Right lobe of liver (tissue), 6 donors: ENCODE measurements at regions not wholly inside any gene's neighbourhood (a gene's known extent, or its start where the extent isn't known, plus 50 kb on each side); places are given as distances from the start of the nearest gene placed in this dataset.

Experiments used
- ATAC-seq, 4 donors: fragments of 200-7000 bp; cut with Tn5 transposase; one replicate each; pipeline ENCODE4 v1.9.1; 2020; ENCODE audit warnings: mild to moderate bottlenecking in 4 of 4, moderate library complexity in 4 of 4
- DNase-seq, 3 donors: peaks; one replicate each; pipeline ENCODE4 v3.0.0-alpha.2; 2020
- H3K27ac ChIP-seq, 3 donors: fragments of 200-600 bp; one replicate each; pipeline ENCODE4 v1.8.0; 2022
- H3K27me3 ChIP-seq, 2 donors: fragments of 200-600 bp; one replicate each; pipeline ENCODE4 v1.8.0; 2022
- H3K36me3 ChIP-seq, 4 donors: fragments of 200-600 bp; sonication (generic) in 1 of 4; one replicate each; pipeline versions ENCODE4 v1.5.1 to v1.8.0; 2017 to 2022; ENCODE audit warnings: control low read depth in 1 of 4
- H3K4me1 ChIP-seq, 4 donors: fragments of 200-600 bp; sonication (generic) in 1 of 4; one replicate each; pipeline versions ENCODE4 v1.5.1 to v1.8.0; 2017 to 2022; ENCODE audit warnings: control low read depth in 1 of 4
- H3K4me3 ChIP-seq, 3 donors: fragments of 200-600 bp; one replicate each; pipeline ENCODE4 v1.8.0; 2022
- H3K9me3 ChIP-seq, 4 donors: fragments of 200-600 bp; sonication (generic) in 1 of 4; one replicate each; pipeline versions ENCODE4 v1.5.1 to v1.8.0; 2017 to 2022; ENCODE audit warnings: control low read depth in 1 of 4
- CTCF ChIP-seq, 4 donors: fragments of 200-600 bp in 3 of 4; fragments of 450-650 bp in 1 of 4; IDR thresholded peaks; one replicate each; pipeline versions ENCODE4 v1.5.1 to v1.8.0; 2016 to 2022; ENCODE audit warnings: antibody characterized with exemption in 4 of 4, mild to moderate bottlenecking in 2 of 4
- POLR2A ChIP-seq: fragments of 450-650 bp; IDR thresholded peaks from one replicate; pipeline ENCODE4 v1.6.1; 2017; ENCODE audit warnings: antibody characterized with exemption, mild to moderate bottlenecking
- WGBS: methylation state at CpG from one replicate; pipeline ENCODE4 v1.1.6; 2018; ENCODE audit warnings: low coverage, low lambda C conversion rate; ENCODE audit not compliant: insufficient coverage; ENCODE audit errors: missing lambda C conversion rate; 5-methylcytosine and 5-hydroxymethylcytosine counted together
- intact Hi-C, 2 donors: fragments of 100-400 bp; cut with DNase I; formaldehyde crosslinking; loops; one replicate each; pipeline versions ENCODE4 v1.11.2 to v1.14.1; 2022
- donor health status: DM: no; HTN: yes; CAD: no.
- donor health status: DM: no; HTN: no; CAD: no.
- donor health status: DM: no; HTN: no; CAD: no.
- donor health status: DM: no; HTN: yes; CAD: no.
- donor health status: DM: no; HTN: yes; CAD: no.

- Histone ChIP-seq H3K27ac (no peak overlapping the region), H3K4me3 (no peak overlapping the region), H3K9me3 (no peaks in the 10 kb centered on the region), H3K27me3 (no peaks in the 10 kb centered on the region), H3K36me3 (no peaks in the 10 kb centered on the region), H3K4me1 (no peaks in the 10 kb centered on the region)
- no peak for TF ChIP-seq CTCF (IDR thresholded peaks at IDR 0.05)
- ATAC-seq: no peak
- intact Hi-C loops: no loop called here
- DNase-seq: no peak
Measured at GRCh38 chr20:12682613-12683012, 326.2 kb upstream of the SPTLC3 start.

- H3K4me1 ChIP-seq: no peaks in the 10 kb centered on the region
- no peaks in the 10 kb centered on the region for H3K9me3 ChIP-seq
- H3K27ac ChIP-seq: no peak overlapping the region
- no peak overlapping the region for H3K4me3 ChIP-seq
- no peak for TF ChIP-seq POLR2A
- TF ChIP-seq CTCF (IDR thresholded peaks at IDR 0.05): no peak
- DNase-seq (no peak), ATAC-seq (no peak)
- 54% methylated on average over 4 of the region's 4 CpGs for WGBS
- intact Hi-C loops: no loop called here
- no peaks in the 10 kb centered on the region for H3K36me3 ChIP-seq
- no peaks in the 10 kb centered on the region for H3K27me3 ChIP-seq
Measured at GRCh38 chr20:12687476-12687875, 321.3 kb upstream of the SPTLC3 start.

- no peaks in the 10 kb centered on the region for H3K4me1 ChIP-seq
- ATAC-seq: no peak
- intact Hi-C loops: no loop called here
- H3K27me3 ChIP-seq: no peaks in the 10 kb centered on the region
- TF ChIP-seq POLR2A (no peak), CTCF (IDR thresholded peaks at IDR 0.05) (no peak)
- no peak overlapping the region for H3K4me3 ChIP-seq
- H3K27ac ChIP-seq: no peak overlapping the region
- H3K36me3 ChIP-seq: no peaks in the 10 kb centered on the region
- H3K9me3 ChIP-seq: no peaks in the 10 kb centered on the region
- 48% methylated on average over 3 of the region's 3 CpGs for WGBS
- DNase-seq: no peak
Measured at GRCh38 chr20:12695937-12696336, 312.8 kb upstream of the SPTLC3 start.

- Histone ChIP-seq H3K4me3 (no peak overlapping the region), H3K4me1 (no peaks in the 10 kb centered on the region), H3K9me3 (no peaks in the 10 kb centered on the region), H3K27ac (no peak overlapping the region), H3K27me3 (no peaks in the 10 kb centered on the region), H3K36me3 (no peaks in the 10 kb centered on the region)
- ATAC-seq: no peak
- intact Hi-C loops: no loop called here
- WGBS: 30% methylated on average over 2 of the region's 2 CpGs
- TF ChIP-seq CTCF (IDR thresholded peaks at IDR 0.05) (no peak), POLR2A (no peak)
- no peak for DNase-seq
Measured at GRCh38 chr20:12698817-12699216, 310.0 kb upstream of the SPTLC3 start.
